MM.1S (cell line): ENCODE measurements at regions not wholly inside any gene's neighbourhood (a gene's known extent, or its start where the extent isn't known, plus 50 kb on each side); places are given as distances from the start of the nearest gene placed in this dataset.

ENCODE experiments used
- EZH2 ChIP-seq: fragments of 300-600 bp; sonication (generic); optimal IDR thresholded peaks from 2 replicates; pipeline ENCODE3; 2017; ENCODE audit warnings: low read depth, mild to moderate bottlenecking, antibody characterized with exemption, low read length, mixed read lengths
- EZH2phosphoT487 ChIP-seq: fragments of 300-600 bp; sonication (generic); IDR thresholded peaks from 2 replicates; pipeline ENCODE4 v1.6.1; 2018; ENCODE audit warnings: antibody characterized with exemption, low read length
- TF ChIP-seq, protein P1 (sequence below): fragments of 300-600 bp; sonication (generic); IDR thresholded peaks from 2 replicates; pipeline ENCODE4 v1.5.1; 2016; ENCODE audit warnings: antibody characterized with exemption, low read length, mixed read lengths

DNA sequence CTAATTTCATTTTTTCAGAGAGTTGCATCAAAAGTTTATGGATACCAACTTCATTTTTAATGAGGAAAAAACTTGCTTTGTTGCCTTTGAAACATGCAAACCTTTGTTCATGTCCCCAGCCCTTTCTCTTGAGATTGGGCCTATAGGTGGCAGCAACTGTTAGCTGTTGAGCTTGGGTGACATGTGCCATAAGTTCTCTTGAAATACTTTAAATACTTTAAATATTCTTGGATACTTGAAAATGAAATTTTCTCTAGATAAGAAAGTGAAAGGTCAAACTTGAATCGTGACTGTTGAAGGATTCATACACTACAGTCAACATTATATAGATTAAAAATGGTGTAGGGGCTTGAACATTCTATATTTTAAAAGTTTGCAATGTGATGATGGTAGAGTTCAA is 294.9 kb downstream of the NDFIP2 start:
- TF ChIP-seq, protein P1, sequence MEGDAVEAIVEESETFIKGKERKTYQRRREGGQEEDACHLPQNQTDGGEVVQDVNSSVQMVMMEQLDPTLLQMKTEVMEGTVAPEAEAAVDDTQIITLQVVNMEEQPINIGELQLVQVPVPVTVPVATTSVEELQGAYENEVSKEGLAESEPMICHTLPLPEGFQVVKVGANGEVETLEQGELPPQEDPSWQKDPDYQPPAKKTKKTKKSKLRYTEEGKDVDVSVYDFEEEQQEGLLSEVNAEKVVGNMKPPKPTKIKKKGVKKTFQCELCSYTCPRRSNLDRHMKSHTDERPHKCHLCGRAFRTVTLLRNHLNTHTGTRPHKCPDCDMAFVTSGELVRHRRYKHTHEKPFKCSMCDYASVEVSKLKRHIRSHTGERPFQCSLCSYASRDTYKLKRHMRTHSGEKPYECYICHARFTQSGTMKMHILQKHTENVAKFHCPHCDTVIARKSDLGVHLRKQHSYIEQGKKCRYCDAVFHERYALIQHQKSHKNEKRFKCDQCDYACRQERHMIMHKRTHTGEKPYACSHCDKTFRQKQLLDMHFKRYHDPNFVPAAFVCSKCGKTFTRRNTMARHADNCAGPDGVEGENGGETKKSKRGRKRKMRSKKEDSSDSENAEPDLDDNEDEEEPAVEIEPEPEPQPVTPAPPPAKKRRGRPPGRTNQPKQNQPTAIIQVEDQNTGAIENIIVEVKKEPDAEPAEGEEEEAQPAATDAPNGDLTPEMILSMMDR = peak; percentile 51
- TF ChIP-seq EZH2 (no peak), EZH2phosphoT487 (no peak)
